ENCODE measurements at regions not wholly inside any gene's neighbourhood (a gene's known extent, or its start where the extent isn't known, plus 50 kb on each side); places are given as distances from the start of the nearest gene placed in this dataset.
"Not testable (repeated sequence)": the region's sequence is repeated elsewhere in the genome, so short reads cannot be mapped to it uniquely, and the experiment has no call there.

- no peak overlapping the region for H3K4me3 ChIP-seq
- TF ChIP-seq POLR2A (IDR thresholded peaks at IDR 0.05): no peak
- TF ChIP-seq, protein P1, sequence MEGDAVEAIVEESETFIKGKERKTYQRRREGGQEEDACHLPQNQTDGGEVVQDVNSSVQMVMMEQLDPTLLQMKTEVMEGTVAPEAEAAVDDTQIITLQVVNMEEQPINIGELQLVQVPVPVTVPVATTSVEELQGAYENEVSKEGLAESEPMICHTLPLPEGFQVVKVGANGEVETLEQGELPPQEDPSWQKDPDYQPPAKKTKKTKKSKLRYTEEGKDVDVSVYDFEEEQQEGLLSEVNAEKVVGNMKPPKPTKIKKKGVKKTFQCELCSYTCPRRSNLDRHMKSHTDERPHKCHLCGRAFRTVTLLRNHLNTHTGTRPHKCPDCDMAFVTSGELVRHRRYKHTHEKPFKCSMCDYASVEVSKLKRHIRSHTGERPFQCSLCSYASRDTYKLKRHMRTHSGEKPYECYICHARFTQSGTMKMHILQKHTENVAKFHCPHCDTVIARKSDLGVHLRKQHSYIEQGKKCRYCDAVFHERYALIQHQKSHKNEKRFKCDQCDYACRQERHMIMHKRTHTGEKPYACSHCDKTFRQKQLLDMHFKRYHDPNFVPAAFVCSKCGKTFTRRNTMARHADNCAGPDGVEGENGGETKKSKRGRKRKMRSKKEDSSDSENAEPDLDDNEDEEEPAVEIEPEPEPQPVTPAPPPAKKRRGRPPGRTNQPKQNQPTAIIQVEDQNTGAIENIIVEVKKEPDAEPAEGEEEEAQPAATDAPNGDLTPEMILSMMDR (IDR thresholded peaks at IDR 0.05): no peak
- no peaks in the 10 kb centered on the region for H3K9me3 ChIP-seq
- H3K4me1 ChIP-seq: no peaks in the 10 kb centered on the region
- intact Hi-C loops (cut with DNase I; ENCODE audit: low total_unique reads): no loop called here
- H3K27ac ChIP-seq: no peak overlapping the region
- no peaks in the 10 kb centered on the region for H3K27me3 ChIP-seq
- no peaks in the 10 kb centered on the region for H3K36me3 ChIP-seq
- no peak for DNase-seq
These were observed 159.0 kb upstream of the SNX2 start for GRCh38 chr5:122615832-122616231.

DNA sequence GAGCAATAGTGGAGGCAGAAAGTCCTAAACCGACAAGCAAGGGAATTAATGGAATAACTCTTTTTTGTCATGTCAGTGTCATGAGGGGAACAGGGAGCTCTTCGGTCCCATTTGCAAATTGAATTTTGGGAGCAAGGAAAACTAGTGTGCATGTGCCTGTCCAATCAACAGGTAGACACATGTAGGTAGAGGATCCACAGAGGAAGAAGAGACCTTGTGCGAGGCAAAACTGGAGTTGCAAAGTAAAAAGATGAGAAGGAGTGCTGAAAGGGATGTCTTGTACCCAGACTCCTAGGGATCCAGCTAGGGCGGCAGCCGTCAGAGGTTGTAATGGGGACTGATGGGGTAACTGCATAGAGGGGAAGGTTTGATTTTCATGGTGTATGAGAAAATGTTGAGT is 156.8 kb upstream of the SNX2 start:
- H3K27ac ChIP-seq; intact Hi-C loops (cut with DNase I; ENCODE audit: low total_unique reads): not testable (repeated sequence)

GRCh38 chr5:122620768-122621167 is 154.1 kb upstream of the SNX2 start:
- H3K9me3 ChIP-seq; H3K4me3 ChIP-seq; H3K36me3 ChIP-seq; H3K4me1 ChIP-seq; intact Hi-C loops (cut with DNase I; ENCODE audit: low total_unique reads); H3K27me3 ChIP-seq; DNase-seq; H3K27ac ChIP-seq: not testable (repeated sequence)

More for the DNA sequence above, 156.8 kb upstream of the SNX2 start:
- H3K36me3 ChIP-seq, H3K4me1 ChIP-seq, H3K27me3 ChIP-seq, H3K9me3 ChIP-seq, H3K4me3 ChIP-seq, DNase-seq: not testable (repeated sequence)

- DNase-seq; intact Hi-C loops (cut with DNase I; ENCODE audit: low total_unique reads); H3K36me3 ChIP-seq; H3K4me1 ChIP-seq; H3K27me3 ChIP-seq; H3K9me3 ChIP-seq; H3K4me3 ChIP-seq; H3K27ac ChIP-seq: not testable (repeated sequence)
These were observed 146.2 kb upstream of the SNX2 start for GRCh38 chr5:122628714-122629113.

DNA sequence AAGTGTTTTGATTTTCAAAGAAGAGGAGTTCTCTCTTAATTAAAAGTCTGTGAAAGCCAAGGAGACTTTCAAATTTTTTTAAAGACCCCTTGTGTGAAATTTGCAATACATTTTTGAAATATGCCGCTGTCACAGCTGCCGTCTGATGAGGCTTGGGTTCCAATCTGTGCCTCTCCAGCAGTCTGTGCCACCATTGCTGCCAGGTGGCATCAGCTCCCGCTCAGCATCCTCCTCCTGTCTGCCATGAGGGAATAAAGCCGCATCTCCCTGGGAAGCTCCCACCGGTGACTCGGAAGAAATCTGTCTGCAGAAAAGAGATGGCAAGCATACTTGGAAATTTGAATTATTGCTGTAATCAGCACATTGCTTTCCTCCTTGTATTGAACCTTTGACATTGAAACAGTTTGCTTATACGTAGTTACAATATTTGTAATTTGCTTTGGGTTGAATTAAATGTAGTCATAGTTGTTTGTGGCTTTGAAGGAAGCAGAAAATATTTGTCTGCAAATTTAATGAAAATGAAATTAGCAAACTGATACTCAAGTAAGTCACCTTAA is 145.7 kb upstream of the SNX2 start:
- H3K9me3 ChIP-seq: no peaks in the 10 kb centered on the region
- DNase-seq: no peak
- no peaks in the 10 kb centered on the region for H3K36me3 ChIP-seq
- no peaks in the 10 kb centered on the region for H3K27me3 ChIP-seq
- no peak overlapping the region for H3K4me3 ChIP-seq
- intact Hi-C loops (cut with DNase I; ENCODE audit: low total_unique reads): no loop called here
- H3K27ac ChIP-seq: no peak overlapping the region
- H3K4me1 ChIP-seq: no peaks in the 10 kb centered on the region
- TF ChIP-seq, protein P1 (IDR thresholded peaks at IDR 0.05): no peak
- no peak for TF ChIP-seq POLR2A (IDR thresholded peaks at IDR 0.05)

- no peaks in the 10 kb centered on the region for H3K9me3 ChIP-seq
- H3K27ac ChIP-seq: no peak overlapping the region
- no peaks in the 10 kb centered on the region for H3K4me1 ChIP-seq
- H3K4me3 ChIP-seq: no peak overlapping the region
- intact Hi-C loops (cut with DNase I; ENCODE audit: low total_unique reads): no loop called here
- no peaks in the 10 kb centered on the region for H3K36me3 ChIP-seq
- no peaks in the 10 kb centered on the region for H3K27me3 ChIP-seq
- no peak for DNase-seq
- no peak for TF ChIP-seq POLR2A (IDR thresholded peaks at IDR 0.05)
- TF ChIP-seq, protein P1 (IDR thresholded peaks at IDR 0.05): no peak
These were observed 136.3 kb upstream of the SNX2 start for GRCh38 chr5:122638581-122638980.

DNA sequence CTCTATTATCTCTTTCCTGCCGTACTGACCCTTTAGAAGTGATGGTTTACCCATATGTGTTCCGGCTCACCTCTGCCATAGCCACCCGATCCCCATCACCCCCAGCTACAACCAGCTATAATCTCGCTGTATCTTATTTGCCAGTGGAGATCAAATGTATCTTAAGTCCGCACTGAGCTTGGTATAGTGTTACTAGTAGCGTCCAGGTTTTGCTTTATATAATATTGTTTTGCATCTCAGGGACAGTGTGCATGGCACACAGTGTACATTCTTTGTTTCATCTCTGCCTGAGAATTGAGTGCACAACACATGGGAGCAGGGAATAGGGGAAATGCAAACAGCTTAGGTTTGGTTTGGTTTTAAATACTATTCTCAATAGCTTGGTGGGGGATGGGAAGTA is 135.8 kb upstream of the SNX2 start:
- Histone ChIP-seq H3K4me3 (no peak overlapping the region), H3K4me1 (no peaks in the 10 kb centered on the region), H3K36me3 (no peaks in the 10 kb centered on the region), H3K9me3 (no peaks in the 10 kb centered on the region), H3K27me3 (no peaks in the 10 kb centered on the region), H3K27ac (no peak overlapping the region)
- intact Hi-C loops (cut with DNase I; ENCODE audit: low total_unique reads): no loop called here
- no peak for DNase-seq
- TF ChIP-seq, protein P1 (IDR thresholded peaks at IDR 0.05): no peak
- no peak for TF ChIP-seq POLR2A (IDR thresholded peaks at IDR 0.05)

Measured in uterus (tissue), 3 donors.